GM19455 (cell line): ENCODE measurements at regions not wholly inside any gene's neighbourhood (a gene's known extent, or its start where the extent isn't known, plus 50 kb on each side); places are given as distances from the start of the nearest gene placed in this dataset.

ENCODE experiments used
- ATAC-seq: cut with Tn5 transposase; IDR thresholded peaks from one replicate; pipeline ENCODE4 v1.9.1; 2021; ENCODE audit not compliant: unreplicated experiment

DNA sequence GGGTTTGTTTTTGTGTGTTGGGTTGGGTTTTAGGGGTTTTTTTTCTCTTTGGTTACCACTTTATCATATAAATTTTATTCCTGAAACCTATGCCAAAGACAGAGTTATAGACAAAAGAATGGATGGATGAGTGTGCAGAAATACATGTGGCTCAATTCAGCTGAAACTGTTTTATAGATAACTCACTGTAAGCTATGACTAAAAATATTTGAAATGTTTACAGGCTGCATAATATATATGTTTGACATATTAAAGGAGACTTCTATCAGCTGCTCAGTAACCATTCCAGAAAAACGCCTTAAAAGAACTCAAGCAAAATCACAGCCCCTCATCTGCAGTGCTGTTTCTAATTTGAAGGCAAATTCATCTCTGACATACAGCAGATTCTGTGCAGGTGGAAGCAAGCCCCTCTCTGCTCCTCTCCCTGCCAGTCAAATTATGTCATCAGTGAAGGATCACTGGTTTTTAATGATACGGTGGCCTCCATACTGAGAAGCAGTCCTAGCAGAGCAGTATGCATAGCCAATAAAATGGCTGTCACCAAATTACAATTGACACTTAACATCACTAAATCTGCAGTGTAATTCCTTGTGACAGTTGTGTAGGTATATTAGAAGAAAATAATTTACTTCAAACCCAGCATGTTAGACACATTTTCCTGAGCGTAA lies 301.6 kb downstream of the NR2F1-AS1 start:
- no peak for ATAC-seq

DNA sequence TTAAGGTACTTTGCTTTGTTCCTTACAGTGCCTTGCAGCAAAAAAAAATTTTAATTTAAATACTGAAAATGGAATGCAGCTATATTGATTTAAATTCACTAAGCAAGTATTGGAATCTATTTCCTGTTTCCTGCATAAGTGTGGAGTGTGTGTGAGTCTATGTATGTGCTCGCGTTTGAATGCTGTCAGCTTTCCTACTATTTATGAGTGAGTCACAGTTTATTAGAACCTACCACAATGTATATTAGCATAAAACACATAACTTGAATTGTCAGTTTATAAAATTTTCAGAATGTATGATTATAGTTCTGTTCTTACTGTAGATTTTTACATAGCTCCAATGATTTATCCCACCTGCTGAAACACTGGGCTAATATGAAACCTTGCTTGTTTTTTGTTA lies 302.1 kb downstream of the NR2F1-AS1 start:
- ATAC-seq: no peak

- no peak for ATAC-seq
These were observed 304.0 kb downstream of the NR2F1-AS1 start for GRCh38 chr5:93277051-93277450.

DNA sequence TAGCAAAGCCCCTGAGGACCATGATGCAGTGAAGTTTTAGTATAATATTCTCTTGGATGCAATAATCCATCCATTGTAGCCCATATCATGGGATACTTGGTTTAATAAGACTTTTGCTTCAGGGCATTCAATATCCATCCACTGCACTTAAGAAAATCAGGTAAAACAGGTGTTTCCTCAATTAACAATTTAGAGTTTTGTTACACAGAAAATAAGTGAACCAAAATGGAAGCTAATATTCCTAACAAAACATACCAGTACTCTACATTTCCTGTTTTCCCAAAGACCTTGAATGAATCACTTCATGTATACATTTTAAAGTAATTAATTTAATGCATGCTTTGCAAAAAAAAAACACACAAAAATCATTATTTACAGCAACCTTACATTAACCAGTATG lies 305.6 kb downstream of the NR2F1-AS1 start:
- ATAC-seq: no peak

DNA sequence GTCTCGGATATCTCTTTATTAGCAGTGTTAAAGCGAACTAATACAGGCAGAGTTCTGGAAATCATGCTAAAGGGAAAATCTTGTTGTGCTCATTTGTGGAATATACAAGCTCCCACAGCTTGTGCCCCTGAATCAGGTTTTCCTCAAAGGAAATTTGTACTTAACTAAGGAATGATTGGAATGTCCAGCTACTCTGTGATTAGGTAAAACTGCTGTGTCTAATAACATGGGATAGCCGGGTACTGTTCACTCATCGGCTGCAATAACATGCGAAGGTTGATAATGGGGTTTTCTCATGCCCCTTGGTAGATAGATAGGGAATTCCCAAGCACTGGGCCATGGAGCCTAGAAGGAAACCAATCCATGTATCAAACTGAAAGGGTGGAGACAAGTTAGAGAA lies 306.7 kb downstream of the NR2F1-AS1 start:
- ATAC-seq: no peak

GRCh38 chr5:93273176-93273575 lies 307.8 kb downstream of the NR2F1-AS1 start:
- no peak for ATAC-seq

- ATAC-seq: no peak
These were observed 308.9 kb downstream of the NR2F1-AS1 start for GRCh38 chr5:93272108-93272507.

DNA sequence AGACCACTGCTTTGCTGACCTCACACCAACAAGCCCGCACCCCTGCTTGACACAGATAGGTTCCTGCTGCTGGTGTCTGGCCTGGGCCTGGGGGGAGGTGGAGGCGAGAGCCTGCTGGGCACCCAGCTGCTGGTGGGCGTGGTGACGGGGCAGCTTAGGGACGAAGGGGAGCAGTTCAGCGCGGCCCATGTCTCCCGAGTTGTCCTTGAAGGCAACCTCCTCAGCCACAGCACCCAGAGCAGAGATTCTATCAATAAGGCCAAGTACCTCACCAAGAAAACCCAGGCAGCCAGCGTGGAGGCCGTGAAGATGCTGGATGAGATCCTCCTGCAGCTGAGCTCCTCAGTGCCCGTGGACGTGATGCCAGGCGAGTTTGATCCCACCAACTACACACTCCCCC lies 313.3 kb downstream of the NR2F1-AS1 start:
- ATAC-seq: no peak

DNA sequence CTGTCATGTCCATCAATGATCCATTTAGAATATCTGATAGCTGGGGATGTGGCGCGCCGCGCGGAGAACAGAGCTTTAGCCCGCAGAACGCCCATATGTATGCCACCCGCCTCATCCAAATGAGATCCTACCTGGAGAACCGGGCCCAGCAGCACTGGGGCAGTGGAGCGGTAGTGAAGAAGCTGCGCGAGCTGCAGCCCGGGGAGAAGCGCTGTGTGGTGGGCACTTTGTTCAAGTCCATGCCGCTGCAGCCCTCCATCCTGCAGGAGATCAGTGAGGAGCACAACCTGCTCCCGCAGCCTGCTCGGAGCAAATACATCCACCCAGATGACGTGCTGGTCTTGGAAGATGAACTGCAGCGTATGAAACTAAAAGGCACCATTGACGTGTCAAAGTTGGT lies 313.7 kb downstream of the NR2F1-AS1 start:
- no peak for ATAC-seq

GRCh38 chr5:93257616-93258015 lies 323.4 kb downstream of the NR2F1-AS1 start:
- no peak for ATAC-seq

DNA sequence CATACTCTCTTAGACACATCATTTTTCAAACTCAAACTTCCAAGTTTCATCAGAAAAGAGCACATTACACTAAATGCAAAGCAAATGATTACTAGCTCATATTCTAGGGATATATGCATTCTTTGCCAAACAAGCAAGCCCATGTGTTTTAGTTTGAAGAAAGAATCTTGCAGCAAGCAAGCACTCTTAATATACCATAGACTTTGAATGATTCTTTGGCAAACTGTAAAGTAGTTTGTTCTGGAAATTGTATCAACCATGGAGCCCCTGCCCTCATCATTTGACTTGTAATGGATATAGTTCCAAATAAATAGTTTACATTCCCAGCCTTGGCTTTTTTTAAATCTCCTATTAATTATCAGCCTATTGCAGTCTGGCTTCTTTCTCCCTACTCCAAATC lies 325.2 kb downstream of the NR2F1-AS1 start:
- ATAC-seq: no peak

DNA sequence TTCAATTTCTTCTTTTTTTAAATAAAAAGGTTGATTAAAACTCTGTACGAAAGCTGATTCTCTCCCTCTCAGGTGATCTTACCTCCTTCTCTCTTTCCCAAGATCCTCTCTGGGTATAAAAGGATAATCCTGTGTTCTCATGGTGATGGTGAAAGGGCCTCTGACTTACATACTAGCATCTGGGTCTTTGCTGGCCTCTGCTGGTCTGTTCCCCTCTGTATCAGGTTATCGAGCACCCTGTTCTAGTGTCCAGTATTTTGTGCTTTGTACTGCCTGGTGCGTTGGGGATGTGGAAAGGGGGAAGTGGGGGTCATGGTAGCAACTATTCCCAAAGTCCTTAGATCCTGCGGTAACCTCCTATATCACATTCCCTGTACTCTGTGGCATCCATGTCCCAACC lies 328.9 kb downstream of the NR2F1-AS1 start:
- ATAC-seq: no peak

- no peak for ATAC-seq
These were observed 329.7 kb downstream of the NR2F1-AS1 start for GRCh38 chr5:93251347-93251746.

DNA sequence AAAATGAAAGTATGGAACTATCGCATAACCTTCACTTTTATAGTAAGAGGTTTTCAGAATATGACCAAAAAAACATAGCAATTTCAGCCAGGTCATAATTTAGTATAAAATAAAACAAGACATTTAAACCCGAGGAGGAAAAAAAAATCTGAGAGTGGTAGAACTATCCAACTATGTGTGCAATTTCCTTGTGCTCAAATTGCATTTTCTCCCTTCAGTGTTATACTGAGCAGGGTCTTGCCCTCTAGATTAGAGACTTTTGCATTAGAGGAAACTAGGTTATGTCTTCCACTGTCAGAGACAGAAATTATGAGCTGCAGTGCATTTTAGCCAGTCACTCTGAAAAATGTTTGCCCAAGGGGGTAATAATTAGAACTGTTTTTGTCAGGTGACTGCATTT lies 330.6 kb downstream of the NR2F1-AS1 start:
- ATAC-seq: no peak

- no peak for ATAC-seq
These were observed 331.2 kb downstream of the NR2F1-AS1 start for GRCh38 chr5:93249651-93250289.

- ATAC-seq: no peak
These were observed 333.9 kb downstream of the NR2F1-AS1 start for GRCh38 chr5:93247105-93247504.

DNA sequence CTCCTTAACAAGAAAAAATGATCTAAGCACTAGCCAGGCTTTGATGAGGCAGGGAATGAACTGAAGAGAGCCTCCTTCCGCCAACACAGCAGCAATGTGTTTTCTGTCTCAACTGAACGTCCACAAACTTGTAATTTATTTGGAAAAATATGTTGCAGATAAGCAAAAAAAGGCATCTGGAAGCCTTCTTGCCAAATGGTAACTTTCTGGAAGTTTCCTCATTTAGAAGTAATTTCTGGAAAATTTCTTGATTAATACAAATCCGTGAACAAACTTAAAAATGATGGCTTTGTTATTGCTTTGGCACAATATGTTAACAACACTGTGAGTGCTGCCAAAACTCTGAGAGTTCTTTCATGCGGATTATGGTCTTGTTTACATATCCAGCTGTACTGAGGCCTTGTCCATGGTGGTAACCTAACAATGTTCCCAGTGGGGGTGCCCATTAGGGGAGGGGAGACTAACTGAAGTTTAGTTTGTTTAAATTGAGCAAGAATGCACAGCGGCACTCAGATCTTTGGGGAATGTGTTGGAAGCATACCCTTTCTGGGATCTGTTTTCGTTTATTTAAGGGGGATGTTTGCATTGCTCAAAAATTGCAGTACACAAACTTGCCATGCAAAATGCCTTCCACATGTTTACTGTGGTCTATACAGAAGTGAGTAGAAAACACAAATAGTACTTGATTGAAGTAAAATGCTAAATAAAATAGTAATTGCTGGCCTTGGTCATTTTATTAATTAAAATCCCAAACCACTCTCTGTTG lies 334.7 kb downstream of the NR2F1-AS1 start:
- ATAC-seq: no peak

DNA sequence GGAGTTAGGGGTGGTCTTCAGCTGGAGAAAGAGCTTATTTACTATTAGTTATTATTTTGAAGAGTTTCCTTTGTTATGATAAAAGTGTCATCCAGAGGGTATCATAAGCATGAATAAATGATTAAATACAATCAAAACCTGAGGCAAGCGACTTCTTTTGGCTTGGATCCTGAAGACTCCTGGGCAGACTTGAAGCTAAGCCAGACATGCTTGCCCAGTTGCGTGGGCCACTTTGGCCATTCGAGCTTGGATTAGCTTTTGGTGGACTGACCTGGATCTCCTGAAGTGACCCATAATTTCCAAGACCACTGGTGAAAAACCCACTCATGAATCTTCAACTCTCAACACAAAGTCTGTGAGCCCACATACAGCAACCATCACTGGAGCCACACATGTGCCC lies 335.8 kb downstream of the NR2F1-AS1 start:
- ATAC-seq: no peak

DNA sequence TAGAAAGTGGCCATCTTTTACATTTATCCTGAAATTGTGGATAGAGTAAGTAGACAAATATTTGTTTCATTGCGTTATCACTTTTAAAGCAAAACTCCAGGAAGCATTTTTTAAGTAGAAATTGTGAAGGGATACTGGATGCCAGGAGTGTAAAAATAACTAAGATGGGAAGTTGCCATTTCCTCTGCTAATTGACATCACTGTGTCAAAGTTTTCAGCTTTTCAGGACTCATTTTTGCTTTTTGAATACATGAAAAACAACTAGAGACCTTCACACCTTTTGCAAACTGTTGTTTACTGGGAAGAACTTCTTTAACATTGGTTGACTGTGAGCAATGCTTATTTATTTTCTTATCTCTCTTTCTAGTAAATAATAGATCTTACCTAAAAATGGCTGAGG lies 337.5 kb downstream of the NR2F1-AS1 start:
- no peak for ATAC-seq

- no peak for ATAC-seq
These were observed 340.7 kb downstream of the NR2F1-AS1 start for GRCh38 chr5:93240228-93240834.

- no peak for ATAC-seq
These were observed 344.1 kb downstream of the NR2F1-AS1 start for GRCh38 chr5:93236807-93237421.
